HepG2 (cell line): ENCODE measurements at regions not wholly inside any gene's neighbourhood (a gene's known extent, or its start where the extent isn't known, plus 50 kb on each side); places are given as distances from the start of the nearest gene placed in this dataset.
"Not testable (repeated sequence)": the region's sequence is repeated elsewhere in the genome, so short reads cannot be mapped to it uniquely, and the experiment has no call there.

ENCODE experiments used
- ATAC-seq: fragments of 200-7000 bp; cut with Tn5 transposase; 3 replicates; pipeline ENCODE4 v1.9.1; 2020; ENCODE audit warnings: mild to moderate bottlenecking, moderate library complexity
- BruUV-seq: library from RNA; stranded (reverse); fragments of 400-500 nt; replicated peaks from 2 replicates; lab custom pipeline; 2021; lab: Mats Ljungman, UMichigan
- CTCF ChIA-PET: fragments of 300-600 bp; formaldehyde crosslinking; extraction: SDS; loops from one replicate; lab custom pipeline; 2021; ENCODE audit warnings: low total read pairs, inconsistent platforms, low intra/inter-chr PET ratio; lab: Yijun Ruan, JAX
- POLR2A ChIA-PET: fragments of 350-600 bp; sonication (Branson Sonifier 250); formaldehyde crosslinking; loops from one replicate; lab custom pipeline; 2020; ENCODE audit warnings: antibody characterized with exemption, inconsistent platforms; lab: Yijun Ruan, JAX
- DNase-seq: peaks from one replicate; pipeline ENCODE4 v3.0.0-alpha.2; 2015; ENCODE audit warnings: low spot score
- FAIRE-seq: peaks from 3 replicates; lab custom pipeline; 2011; peaks lifted over from hg19 to GRCh38; lab: Jason Lieb, UNC
- H2AFZ ChIP-seq: one replicate; pipeline ENCODE4 v1.6.1; 2011; ENCODE audit warnings: low read length, inconsistent platforms
- H3K27ac ChIP-seq: fragments of 300-600 bp; 3 replicates; pipeline ENCODE4 v1.8.0; 2011; ENCODE audit warnings: mixed run types, mild to moderate bottlenecking, mixed read lengths, low read length, inconsistent platforms; ENCODE audit not compliant: insufficient read depth; ENCODE audit errors: extremely low read length
- H3K27me3 ChIP-seq, 2 experiments: fragments of 200-600 bp in 1 of 2; 2 replicates in 1 of 2; 3 replicates in 1 of 2; pipeline versions ENCODE4 v1.6.0 to v1.8.0; 2011; ENCODE audit warnings: low read length in 2 of 2, mild to moderate bottlenecking in 2 of 2, moderate library complexity in 2 of 2, inconsistent platforms in 1 of 2; ENCODE audit not compliant: insufficient read depth in 2 of 2, control insufficient read depth in 1 of 2
- H3K36me3 ChIP-seq, 2 experiments: fragments of 200-600 bp in 1 of 2; replicated peaks in 1 of 2; 2 replicates in 1 of 2; 3 replicates in 1 of 2; pipeline versions ENCODE4 v1.5.1 to v1.8.0; 2011; ENCODE audit warnings: low read length in 2 of 2, inconsistent platforms in 1 of 2; ENCODE audit not compliant: insufficient read depth in 2 of 2, control insufficient read depth in 1 of 2
- H3K4me1 ChIP-seq: 2 replicates; pipeline ENCODE4 v1.5.1; 2012; ENCODE audit warnings: low read length, inconsistent platforms; ENCODE audit not compliant: insufficient read depth
- H3K4me2 ChIP-seq: 2 replicates; pipeline ENCODE4 v1.6.0; 2011; ENCODE audit warnings: low read depth, low read length, inconsistent platforms
- H3K4me3 ChIP-seq, 3 experiments: fragments of 200-600 bp in 1 of 3; sonication (generic), shearing (Covaris generic) in 1 of 3; replicated peaks in 1 of 3; 2 replicates each; pipeline ENCODE4 v1.5.1; 2011 to 2016; ENCODE audit warnings: low read length in 3 of 3, inconsistent platforms in 2 of 3, low read depth in 2 of 3, mild to moderate bottlenecking in 2 of 3, control low read depth in 1 of 3, mixed read lengths in 1 of 3; ENCODE audit not compliant: insufficient read depth in 1 of 3
- H3K79me2 ChIP-seq: one replicate; pipeline ENCODE4 v1.6.1; 2011; ENCODE audit warnings: low read length, inconsistent platforms; ENCODE audit not compliant: insufficient read depth
- H3K9ac ChIP-seq: 2 replicates; pipeline ENCODE4 v1.6.0; 2011; ENCODE audit warnings: mild to moderate bottlenecking, low read depth, low read length, inconsistent platforms; ENCODE audit not compliant: insufficient read depth
- H3K9me3 ChIP-seq: 2 replicates; pipeline ENCODE4 v1.5.1; 2012; ENCODE audit warnings: mild to moderate bottlenecking, low read length
- H4K20me1 ChIP-seq: 2 replicates; pipeline ENCODE4 v1.6.0; 2011; ENCODE audit warnings: inconsistent platforms, mild to moderate bottlenecking, low read length, moderate library complexity; ENCODE audit not compliant: insufficient read depth
- NFRKB ChIP-seq: fragments of 450-650 bp; IDR thresholded peaks from 2 replicates; pipeline ENCODE4 v1.6.1; 2017
- SMC3 ChIP-seq: IDR thresholded peaks from 2 replicates; pipeline ENCODE4 v1.6.1; 2011; ENCODE audit warnings: low read length, improper control_type of control experiment
- STAG1 ChIP-seq: sonication (generic); formaldehyde crosslinking; IDR thresholded peaks from 2 replicates; pipeline ENCODE4 v1.4.0; 2020; ENCODE audit warnings: missing genetic modification reagents
- WGBS: methylation state at CpG from one replicate; pipeline ENCODE4 v1.1.6; 2017; ENCODE audit warnings: low lambda C conversion rate; 5-methylcytosine and 5-hydroxymethylcytosine counted together
- in situ Hi-C: cut with HindIII; loops from 2 replicates; pipeline ENCODE4 v1.10.0; 2017; ENCODE audit warnings: low pct_unique_long_range_greater_than_20kb; ENCODE audit not compliant: extremely low pct_ligation_motif_present
- intact Hi-C: fragments of 100-400 bp; cut with micrococcal nuclease; formaldehyde crosslinking; loops from one replicate; pipeline ENCODE4 v1.10.0; 2022; ENCODE audit not compliant: unreplicated experiment
- TF ChIP-seq, protein P1 (sequence below): sonication (generic); formaldehyde crosslinking; IDR thresholded peaks from 2 replicates; pipeline ENCODE4 v1.5.0; 2020; ENCODE audit warnings: mild to moderate bottlenecking, missing genetic modification reagents, moderate library complexity

DNA sequence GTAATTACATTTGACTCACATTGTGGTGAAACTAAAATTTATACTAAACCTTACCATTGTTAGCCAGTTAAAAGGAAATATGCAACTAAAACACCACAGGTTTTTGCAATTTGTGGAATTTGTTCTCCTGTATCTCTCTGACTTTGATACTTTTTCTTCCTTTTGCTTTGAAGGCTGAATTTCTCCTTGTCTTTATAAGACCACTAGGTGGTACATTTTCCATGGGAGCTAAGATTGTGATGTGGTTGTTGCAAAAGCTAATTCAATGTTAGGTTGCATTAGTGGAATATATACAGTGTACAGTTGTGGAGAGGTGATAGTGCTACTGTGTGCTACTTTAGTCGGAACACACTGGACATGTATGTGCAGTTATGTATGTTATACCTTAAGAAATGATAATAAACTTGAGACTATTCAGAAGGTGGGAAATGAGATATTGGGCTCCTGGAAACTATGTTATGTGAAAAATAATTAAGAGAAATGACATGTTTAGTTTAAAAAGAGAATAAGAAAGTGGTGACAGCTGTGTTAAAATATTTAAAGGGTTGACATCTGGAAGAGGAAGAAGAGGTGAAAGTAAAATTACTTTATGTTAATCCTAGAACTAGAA lies 70.3 kb downstream of the ARL9 start:
- peak; percentile 8 for DNase-seq
- H3K4me3 ChIP-seq, result no peak overlapping the region
- intact Hi-C loops, result loop anchor here (1.0 kb wide), 1 partner anchor 224 kb away; no protein-coding TSS in a partner anchor
- H2AFZ ChIP-seq, result no peak overlapping the region
- POLR2A ChIA-PET, result no interaction called here
- TF ChIP-seq, protein P1, sequence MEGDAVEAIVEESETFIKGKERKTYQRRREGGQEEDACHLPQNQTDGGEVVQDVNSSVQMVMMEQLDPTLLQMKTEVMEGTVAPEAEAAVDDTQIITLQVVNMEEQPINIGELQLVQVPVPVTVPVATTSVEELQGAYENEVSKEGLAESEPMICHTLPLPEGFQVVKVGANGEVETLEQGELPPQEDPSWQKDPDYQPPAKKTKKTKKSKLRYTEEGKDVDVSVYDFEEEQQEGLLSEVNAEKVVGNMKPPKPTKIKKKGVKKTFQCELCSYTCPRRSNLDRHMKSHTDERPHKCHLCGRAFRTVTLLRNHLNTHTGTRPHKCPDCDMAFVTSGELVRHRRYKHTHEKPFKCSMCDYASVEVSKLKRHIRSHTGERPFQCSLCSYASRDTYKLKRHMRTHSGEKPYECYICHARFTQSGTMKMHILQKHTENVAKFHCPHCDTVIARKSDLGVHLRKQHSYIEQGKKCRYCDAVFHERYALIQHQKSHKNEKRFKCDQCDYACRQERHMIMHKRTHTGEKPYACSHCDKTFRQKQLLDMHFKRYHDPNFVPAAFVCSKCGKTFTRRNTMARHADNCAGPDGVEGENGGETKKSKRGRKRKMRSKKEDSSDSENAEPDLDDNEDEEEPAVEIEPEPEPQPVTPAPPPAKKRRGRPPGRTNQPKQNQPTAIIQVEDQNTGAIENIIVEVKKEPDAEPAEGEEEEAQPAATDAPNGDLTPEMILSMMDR (CRISPR knock-in tag), result peak; percentile 42
- no peak for TF ChIP-seq NFRKB
- TF ChIP-seq SMC3, result peak; percentile 29; the same call in 1 of the 2 replicates
- TF ChIP-seq STAG1 (CRISPR knock-in tag), result peak; percentile 48; the same call in 1 of the 2 replicates
- TF ChIP-seq, all 625 proteins: peak for 3
- FAIRE-seq (no peak), ATAC-seq (peak; percentile 64)
- BruUV-seq, result no TSS peak
- WGBS, result 3% methylated on average over 1 of the region's 1 CpG
- H3K27ac ChIP-seq, result no peak overlapping the region
- H3K27me3 ChIP-seq, result no peaks in the 10 kb centered on the region
- no peaks in the 10 kb centered on the region for H3K9me3 ChIP-seq
- no peaks in the 10 kb centered on the region for H3K4me1 ChIP-seq
- CTCF ChIA-PET, result interaction anchor here (1.9 kb wide), 1 partner anchor 224 kb away, joined by 14 read pairs; no protein-coding TSS in a partner anchor
- no peak overlapping the region for H3K9ac ChIP-seq
- H3K36me3 ChIP-seq, result no peaks in the 10 kb centered on the region
- no peaks in the 10 kb centered on the region for H4K20me1 ChIP-seq
- in situ Hi-C loops, result loop anchor here (10.0 kb wide), 1 partner anchor 229 kb away; no protein-coding TSS in a partner anchor
- no peaks in the 10 kb centered on the region for H3K79me2 ChIP-seq
- no peak overlapping the region for H3K4me2 ChIP-seq

GRCh38 chr4:56592417-56592816 lies 86.8 kb downstream of the ARL9 start:
- WGBS, result 83% methylated on average over 14 of the region's 41 CpGs
- FAIRE-seq, H3K4me2 ChIP-seq, H2AFZ ChIP-seq, H3K27me3 ChIP-seq, H3K9ac ChIP-seq, in situ Hi-C loops, H3K27ac ChIP-seq, intact Hi-C loops, H3K4me3 ChIP-seq, H3K9me3 ChIP-seq, H3K36me3 ChIP-seq, ATAC-seq, BruUV-seq, H3K79me2 ChIP-seq, POLR2A ChIA-PET, H3K4me1 ChIP-seq, DNase-seq, CTCF ChIA-PET, H4K20me1 ChIP-seq: not testable (repeated sequence)
